Sigmoid colon (tissue), 6 donors: ENCODE measurements at regions not wholly inside any gene's neighbourhood (a gene's known extent, or its start where the extent isn't known, plus 50 kb on each side); places are given as distances from the start of the nearest gene placed in this dataset.

Experiments
- DNase-seq: peaks from one replicate; pipeline ENCODE4 v3.0.0-alpha.2; 2019
- H3K27ac ChIP-seq, 4 donors: fragments of 200-600 bp; sonication (generic); one replicate each; pipeline ENCODE4 v1.5.1; 2016 to 2019; ENCODE audit warnings: mild to moderate bottlenecking in 1 of 4
- H3K27me3 ChIP-seq, 3 donors: fragments of 200-600 bp; sonication (generic); one replicate each; pipeline ENCODE4 v1.5.1; 2019; ENCODE audit warnings: mild to moderate bottlenecking in 1 of 3
- H3K36me3 ChIP-seq, 4 donors: fragments of 200-600 bp; sonication (generic); one replicate each; pipeline ENCODE4 v1.5.1; 2016 to 2019
- H3K4me1 ChIP-seq, 4 donors: fragments of 200-600 bp; sonication (generic); one replicate each; pipeline ENCODE4 v1.5.1; 2017 to 2019
- H3K4me3 ChIP-seq, 4 donors: fragments of 200-600 bp; sonication (generic); one replicate each; pipeline ENCODE4 v1.5.1; 2017 to 2019; ENCODE audit warnings: mild to moderate bottlenecking in 2 of 4, moderate library complexity in 1 of 4
- H3K9me3 ChIP-seq, 4 donors: fragments of 200-600 bp in 3 of 4; sonication (generic) in 3 of 4; one replicate each; pipeline versions ENCODE4 v1.5.1 to v1.6.1; 2013 to 2019
- EP300 ChIP-seq, 4 donors: sonication (generic); formaldehyde crosslinking; IDR thresholded peaks; one replicate each; pipeline ENCODE4 v1.6.1; 2017; ENCODE audit warnings: antibody characterized with exemption in 4 of 4
- POLR2A ChIP-seq, 2 donors: fragments of 450-650 bp; IDR thresholded peaks; one replicate each; pipeline ENCODE4 v1.6.1; 2016; ENCODE audit warnings: antibody characterized with exemption in 2 of 2, mild to moderate bottlenecking in 2 of 2, moderate library complexity in 2 of 2
- POLR2AphosphoS5 ChIP-seq, 4 donors: sonication (generic); formaldehyde crosslinking; IDR thresholded peaks; one replicate each; pipeline ENCODE4 v1.6.1; 2017; ENCODE audit warnings: antibody characterized with exemption in 4 of 4
- WGBS, 2 donors: extraction: QIAGEN DNeasy Blood & Tissue Kit; methylation state at CpG; one replicate each; pipeline ENCODE4 v1.1.7; 2013; 5-methylcytosine and 5-hydroxymethylcytosine counted together
- intact Hi-C: fragments of 100-400 bp; cut with DNase I; formaldehyde crosslinking; loops from one replicate; pipeline ENCODE4 v1.15.1; 2023
- TF ChIP-seq, protein P1 (sequence below), 4 experiments: fragments of 450-650 bp in 3 of 4; fragments of 200-600 bp in 1 of 4; IDR thresholded peaks; one replicate each; pipeline ENCODE4 v1.5.1; 2016 to 2019; ENCODE audit warnings: antibody characterized with exemption in 4 of 4, mild to moderate bottlenecking in 3 of 4, moderate library complexity in 2 of 4
- donor health status: healthy with polysubstance abuse.
- donor health status: healthy.

DNA sequence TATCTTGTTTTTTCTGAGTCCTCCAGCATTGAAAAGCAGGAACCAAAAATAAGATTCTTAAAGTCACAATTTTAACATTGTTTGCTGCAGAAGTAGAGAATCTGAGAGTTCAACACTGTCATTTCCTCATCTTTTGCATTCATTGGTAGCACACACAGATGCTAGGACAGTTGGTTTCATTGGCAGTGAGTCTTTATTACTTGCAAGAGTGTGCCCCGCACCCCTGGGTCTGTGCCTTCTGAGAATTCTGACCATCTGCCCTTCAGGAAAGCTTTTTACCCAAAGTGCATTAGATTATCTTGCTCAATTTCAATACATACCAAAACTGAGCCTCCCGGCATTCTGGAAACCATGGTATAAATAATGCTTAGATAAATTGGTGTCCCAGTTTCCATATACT is 247.7 kb upstream of the SLITRK1 start:
- Histone ChIP-seq H3K27me3 (no peaks in the 10 kb centered on the region), H3K9me3 (no peaks in the 10 kb centered on the region), H3K4me1 (no peaks in the 10 kb centered on the region), H3K36me3 (no peaks in the 10 kb centered on the region), H3K4me3 (no peak overlapping the region), H3K27ac (no peak overlapping the region)
- 79 to 87% methylated on average over 2 of the region's 2 CpGs for WGBS, 2 donors
- DNase-seq = no peak
- TF ChIP-seq EP300 (IDR thresholded peaks at IDR 0.05) = no peak
- TF ChIP-seq, protein P1, sequence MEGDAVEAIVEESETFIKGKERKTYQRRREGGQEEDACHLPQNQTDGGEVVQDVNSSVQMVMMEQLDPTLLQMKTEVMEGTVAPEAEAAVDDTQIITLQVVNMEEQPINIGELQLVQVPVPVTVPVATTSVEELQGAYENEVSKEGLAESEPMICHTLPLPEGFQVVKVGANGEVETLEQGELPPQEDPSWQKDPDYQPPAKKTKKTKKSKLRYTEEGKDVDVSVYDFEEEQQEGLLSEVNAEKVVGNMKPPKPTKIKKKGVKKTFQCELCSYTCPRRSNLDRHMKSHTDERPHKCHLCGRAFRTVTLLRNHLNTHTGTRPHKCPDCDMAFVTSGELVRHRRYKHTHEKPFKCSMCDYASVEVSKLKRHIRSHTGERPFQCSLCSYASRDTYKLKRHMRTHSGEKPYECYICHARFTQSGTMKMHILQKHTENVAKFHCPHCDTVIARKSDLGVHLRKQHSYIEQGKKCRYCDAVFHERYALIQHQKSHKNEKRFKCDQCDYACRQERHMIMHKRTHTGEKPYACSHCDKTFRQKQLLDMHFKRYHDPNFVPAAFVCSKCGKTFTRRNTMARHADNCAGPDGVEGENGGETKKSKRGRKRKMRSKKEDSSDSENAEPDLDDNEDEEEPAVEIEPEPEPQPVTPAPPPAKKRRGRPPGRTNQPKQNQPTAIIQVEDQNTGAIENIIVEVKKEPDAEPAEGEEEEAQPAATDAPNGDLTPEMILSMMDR (IDR thresholded peaks at IDR 0.05) = no peak
- no peak for TF ChIP-seq POLR2A (IDR thresholded peaks at IDR 0.05)
- no peak for TF ChIP-seq POLR2AphosphoS5 (IDR thresholded peaks at IDR 0.05)
- intact Hi-C loops = no loop called here

DNA sequence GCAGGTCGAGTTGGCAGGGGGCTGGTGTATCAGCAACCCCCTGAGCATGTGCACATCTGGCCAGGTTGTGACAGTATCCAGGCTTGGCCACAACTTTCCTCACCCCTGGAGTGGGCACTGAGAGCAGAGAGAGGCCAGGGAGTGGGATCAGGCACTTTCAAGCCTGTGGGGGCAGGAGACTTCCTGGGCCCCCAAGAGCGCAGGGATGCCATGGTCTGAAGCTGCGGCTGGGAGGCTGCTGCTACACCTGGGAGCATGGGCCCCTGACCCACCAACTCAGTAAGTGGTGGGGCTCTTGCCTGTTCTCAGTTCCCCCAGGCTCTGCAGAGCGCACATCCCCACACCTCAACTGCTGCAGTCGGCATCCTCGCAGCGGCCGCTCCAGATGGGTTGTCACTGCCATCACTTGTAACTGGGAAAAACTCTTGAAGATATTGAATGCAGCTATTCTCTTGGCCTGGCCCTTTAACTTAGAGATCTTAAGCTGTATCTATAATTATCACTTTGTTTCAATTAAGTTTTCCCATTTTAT is 245.4 kb upstream of the SLITRK1 start:
- no peak for DNase-seq
- no peak overlapping the region for H3K4me3 ChIP-seq
- intact Hi-C loops = no loop called here
- no peaks in the 10 kb centered on the region for H3K27me3 ChIP-seq
- H3K27ac ChIP-seq = no peak overlapping the region
- WGBS, 2 donors = 91 to 96% methylated on average over 8 of the region's 8 CpGs
- H3K9me3 ChIP-seq = no peaks in the 10 kb centered on the region
- no peak for TF ChIP-seq EP300 (IDR thresholded peaks at IDR 0.05)
- TF ChIP-seq, protein P1 (IDR thresholded peaks at IDR 0.05) = no peak
- no peak for TF ChIP-seq POLR2AphosphoS5 (IDR thresholded peaks at IDR 0.05)
- TF ChIP-seq POLR2A (IDR thresholded peaks at IDR 0.05) = no peak
- no peaks in the 10 kb centered on the region for H3K4me1 ChIP-seq
- no peaks in the 10 kb centered on the region for H3K36me3 ChIP-seq

DNA sequence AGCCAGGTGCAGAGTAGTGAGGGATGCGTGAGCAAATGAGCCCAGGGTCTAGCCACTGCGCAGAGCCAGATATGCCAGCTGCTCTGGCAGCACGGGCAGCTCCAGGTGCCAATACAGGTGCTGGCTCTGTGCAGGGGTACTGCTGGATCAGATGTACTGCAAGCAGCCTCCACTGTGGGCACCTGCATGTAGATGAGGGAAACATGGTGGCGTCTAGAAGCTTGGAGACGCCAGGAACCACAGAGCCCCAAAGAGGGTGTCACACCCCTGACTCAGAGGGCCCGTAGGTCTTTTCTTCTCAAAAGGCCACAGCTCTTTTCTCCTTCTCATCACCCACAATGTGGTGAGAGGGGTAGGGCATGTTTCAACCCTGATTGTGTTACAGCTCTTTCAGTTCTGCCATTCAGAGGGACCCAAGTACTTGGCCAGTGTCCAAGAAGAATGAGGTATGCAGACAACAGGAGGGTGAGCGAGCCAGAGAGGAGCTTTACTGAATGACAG is 244.4 kb upstream of the SLITRK1 start:
- H3K36me3 ChIP-seq = no peaks in the 10 kb centered on the region
- no peaks in the 10 kb centered on the region for H3K27me3 ChIP-seq
- DNase-seq = no peak
- intact Hi-C loops = no loop called here
- no peaks in the 10 kb centered on the region for H3K9me3 ChIP-seq
- 84% methylated on average over 7 of the region's 7 CpGs for WGBS, 2 donors
- H3K4me1 ChIP-seq = no peaks in the 10 kb centered on the region
- no peak overlapping the region for H3K4me3 ChIP-seq
- no peak overlapping the region for H3K27ac ChIP-seq
- TF ChIP-seq, protein P1 (IDR thresholded peaks at IDR 0.05) = no peak
- no peak for TF ChIP-seq EP300 (IDR thresholded peaks at IDR 0.05)
- no peak for TF ChIP-seq POLR2AphosphoS5 (IDR thresholded peaks at IDR 0.05)
- no peak for TF ChIP-seq POLR2A (IDR thresholded peaks at IDR 0.05)

DNA sequence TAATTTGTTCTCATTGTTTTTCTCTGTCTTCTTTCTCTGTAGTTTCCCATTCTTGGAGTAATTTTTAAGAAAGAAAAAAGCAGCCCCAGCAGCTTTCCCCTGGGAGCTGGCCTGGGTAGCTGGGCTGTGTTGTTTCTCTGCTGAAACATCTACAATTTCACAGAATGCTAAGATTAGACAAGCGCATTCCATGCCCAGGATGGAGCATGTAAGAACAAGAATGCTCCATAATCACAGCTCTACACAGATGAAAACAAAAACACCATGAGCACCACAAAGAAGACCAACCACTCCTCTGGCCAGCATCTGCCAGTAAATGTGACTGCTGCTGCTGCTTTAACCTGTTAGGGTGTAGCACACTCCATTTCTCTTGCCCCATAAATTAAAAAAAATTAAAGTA is 239.2 kb upstream of the SLITRK1 start:
- H3K36me3 ChIP-seq = no peaks in the 10 kb centered on the region
- H3K4me1 ChIP-seq = no peaks in the 10 kb centered on the region
- no peaks in the 10 kb centered on the region for H3K9me3 ChIP-seq
- no peak overlapping the region for H3K27ac ChIP-seq
- H3K4me3 ChIP-seq = no peak overlapping the region
- TF ChIP-seq POLR2A (IDR thresholded peaks at IDR 0.05) (no peak), EP300 (IDR thresholded peaks at IDR 0.05) (no peak), POLR2AphosphoS5 (IDR thresholded peaks at IDR 0.05) (no peak)
- TF ChIP-seq, protein P1 (IDR thresholded peaks at IDR 0.05) = no peak
- intact Hi-C loops = no loop called here
- H3K27me3 ChIP-seq = no peaks in the 10 kb centered on the region
- DNase-seq = no peak
- WGBS, 2 donors = 85 to 90% methylated on average over 1 of the region's 1 CpG

DNA sequence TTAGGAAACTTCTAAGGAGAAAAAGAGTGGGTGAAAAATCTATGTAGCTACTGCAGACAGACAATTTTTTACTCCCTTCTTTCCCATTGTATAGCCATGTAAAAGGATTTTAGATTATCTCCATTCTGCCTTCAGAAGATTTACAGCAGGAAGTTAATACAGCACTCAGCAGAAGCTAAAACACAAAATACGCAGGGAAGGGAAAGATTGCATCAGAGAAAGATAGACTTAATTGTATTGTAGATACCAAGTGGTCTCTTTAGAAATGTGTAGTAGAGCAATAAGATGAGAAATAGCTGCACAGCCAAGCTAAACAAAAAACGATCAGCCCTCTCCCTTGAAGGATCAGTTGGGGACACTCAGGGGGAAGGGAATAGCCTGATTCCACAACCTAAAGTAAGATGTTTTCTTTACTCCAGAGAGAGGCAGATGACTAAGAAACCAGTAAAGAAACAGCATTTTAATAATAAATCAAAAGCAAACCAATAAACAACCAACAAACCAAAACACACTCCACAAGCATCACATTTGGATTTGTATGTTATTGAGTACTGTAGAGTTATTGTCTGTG is 236.7 kb upstream of the SLITRK1 start:
- H3K36me3 ChIP-seq = no peaks in the 10 kb centered on the region
- H3K27me3 ChIP-seq = no peaks in the 10 kb centered on the region
- H3K4me1 ChIP-seq = no peaks in the 10 kb centered on the region
- TF ChIP-seq EP300 (IDR thresholded peaks at IDR 0.05) (no peak), POLR2A (IDR thresholded peaks at IDR 0.05) (no peak), POLR2AphosphoS5 (IDR thresholded peaks at IDR 0.05) (no peak)
- H3K27ac ChIP-seq = no peak overlapping the region
- no peaks in the 10 kb centered on the region for H3K9me3 ChIP-seq
- H3K4me3 ChIP-seq = no peak overlapping the region
- no peak for DNase-seq
- 31 to 36% methylated on average over 2 of the region's 2 CpGs for WGBS, 2 donors
- intact Hi-C loops = no loop called here
